Stimulated activated naive CD8-positive, alpha-beta T cell treated with anti-CD3 and anti-CD28 coated beads, Interleukin-15, Interleukin-2, amounts not matched to agents 100 U/mL and 50 U/mL, for 24 hours (primary cell): ENCODE measurements at regions not wholly inside any gene's neighbourhood (a gene's known extent, or its start where the extent isn't known, plus 50 kb on each side); places are given as distances from the start of the nearest gene placed in this dataset.
A peak's percentile ranks its signal among the peaks of the same experiment; 100 is the strongest.
"Not testable (repeated sequence)": the region's sequence is repeated elsewhere in the genome, so short reads cannot be mapped to it uniquely, and the experiment has no call there.

Experiments
- ATAC-seq: fragments of 150-1000 bp; cut with Tn5 transposase; one replicate; pipeline ENCODE4 v1.10.0; 2021
- DNase-seq: peaks from one replicate; pipeline ENCODE4 v3.0.0; 2021

GRCh38 chr10:33956322-33956721 lies 621.9 kb upstream of the NRP1 start:
- DNase-seq, ATAC-seq: not testable (repeated sequence)

- DNase-seq (no peak), ATAC-seq (no peak)
Measured at GRCh38 chr10:33955676-33956075, 621.2 kb upstream of the NRP1 start.

- no peak for ATAC-seq
- DNase-seq, result no peak
Measured at GRCh38 chr10:33952692-33953360, 618.4 kb upstream of the NRP1 start.

- no peak for ATAC-seq
Measured at GRCh38 chr10:33950206-33950605, 615.7 kb upstream of the NRP1 start.

GRCh38 chr10:33947544-33947943 lies 613.1 kb upstream of the NRP1 start:
- ATAC-seq, result no peak
- no peak for DNase-seq

More at GRCh38 chr10:33950206-33950605, 615.7 kb upstream of the NRP1 start:
- DNase-seq, result no peak

GRCh38 chr10:33945051-33945450 lies 610.6 kb upstream of the NRP1 start:
- ATAC-seq (no peak), DNase-seq (no peak)

GRCh38 chr10:33942508-33942907 lies 608.0 kb upstream of the NRP1 start:
- no peak for ATAC-seq
- DNase-seq, result no peak

- DNase-seq (no peak), ATAC-seq (no peak)
Measured at GRCh38 chr10:33939892-33940291, 605.4 kb upstream of the NRP1 start.

GRCh38 chr10:33939410-33939809 lies 604.9 kb upstream of the NRP1 start:
- ATAC-seq, result no peak
- DNase-seq, result no peak

- no peak for DNase-seq
- no peak for ATAC-seq
Measured at GRCh38 chr10:33938001-33938400, 603.5 kb upstream of the NRP1 start.

- DNase-seq, result no peak
- ATAC-seq, result no peak
Measured at GRCh38 chr10:33937036-33937730, 602.7 kb upstream of the NRP1 start.

- ATAC-seq (no peak), DNase-seq (no peak)
Measured at GRCh38 chr10:33935350-33935749, 600.9 kb upstream of the NRP1 start.

- ATAC-seq (no peak), DNase-seq (no peak)
Measured at GRCh38 chr10:33930079-33930478, 595.6 kb upstream of the NRP1 start.

- DNase-seq (no peak), ATAC-seq (no peak)
Measured at GRCh38 chr10:33927347-33927746, 592.9 kb upstream of the NRP1 start.

- no peak for DNase-seq
Measured at GRCh38 chr10:33921970-33922605, 587.6 kb upstream of the NRP1 start.

GRCh38 chr10:33920351-33920750 lies 585.9 kb upstream of the NRP1 start:
- ATAC-seq, result no peak
- no peak for DNase-seq

More at GRCh38 chr10:33921970-33922605, 587.6 kb upstream of the NRP1 start:
- peak; percentile 28 for ATAC-seq

GRCh38 chr10:33919244-33919643 lies 584.8 kb upstream of the NRP1 start:
- DNase-seq (no peak), ATAC-seq (no peak)

- DNase-seq (no peak), ATAC-seq (no peak)
Measured at GRCh38 chr10:33917069-33917780, 582.8 kb upstream of the NRP1 start.

- DNase-seq (no peak), ATAC-seq (no peak)
Measured at GRCh38 chr10:33914746-33915145, 580.3 kb upstream of the NRP1 start.

GRCh38 chr10:33913194-33913593 lies 578.7 kb upstream of the NRP1 start:
- no peak for DNase-seq
- ATAC-seq, result no peak

GRCh38 chr10:33909476-33909875 lies 575.0 kb upstream of the NRP1 start:
- not testable (repeated sequence) for ATAC-seq, DNase-seq

GRCh38 chr10:33901166-33901565 lies 566.7 kb upstream of the NRP1 start:
- no peak for ATAC-seq
- DNase-seq, result no peak

- no peak for ATAC-seq
- no peak for DNase-seq
Measured at GRCh38 chr10:33900596-33900995, 566.1 kb upstream of the NRP1 start.
